Esophagus squamous epithelium (tissue), 4 donors: ENCODE measurements at regions not wholly inside any gene's neighbourhood (a gene's known extent, or its start where the extent isn't known, plus 50 kb on each side); places are given as distances from the start of the nearest gene placed in this dataset.

Source experiments
- CTCF ChIP-seq, 6 experiments: fragments of 450-650 bp in 4 of 6; fragments of 200-600 bp in 2 of 6; sonication (generic) in 2 of 6; IDR thresholded peaks; one replicate each; pipeline ENCODE4 v1.5.1; 2016 to 2019; ENCODE audit warnings: antibody characterized with exemption in 6 of 6, mild to moderate bottlenecking in 4 of 6, moderate library complexity in 4 of 6
- POLR2A ChIP-seq, 4 donors: fragments of 450-650 bp; IDR thresholded peaks; one replicate each; pipeline ENCODE4 v1.6.1; 2017; ENCODE audit warnings: antibody characterized with exemption in 4 of 4, mild to moderate bottlenecking in 4 of 4, moderate library complexity in 3 of 4

- no peak for TF ChIP-seq CTCF (IDR thresholded peaks at IDR 0.05)
- no peak for TF ChIP-seq POLR2A (IDR thresholded peaks at IDR 0.05)
Measured at GRCh38 chr6:9702914-9703313, 712.0 kb downstream of the TFAP2A start.
